ENCODE measurements at regions not wholly inside any gene's neighbourhood (a gene's known extent, or its start where the extent isn't known, plus 50 kb on each side); places are given as distances from the start of the nearest gene placed in this dataset.

DNA sequence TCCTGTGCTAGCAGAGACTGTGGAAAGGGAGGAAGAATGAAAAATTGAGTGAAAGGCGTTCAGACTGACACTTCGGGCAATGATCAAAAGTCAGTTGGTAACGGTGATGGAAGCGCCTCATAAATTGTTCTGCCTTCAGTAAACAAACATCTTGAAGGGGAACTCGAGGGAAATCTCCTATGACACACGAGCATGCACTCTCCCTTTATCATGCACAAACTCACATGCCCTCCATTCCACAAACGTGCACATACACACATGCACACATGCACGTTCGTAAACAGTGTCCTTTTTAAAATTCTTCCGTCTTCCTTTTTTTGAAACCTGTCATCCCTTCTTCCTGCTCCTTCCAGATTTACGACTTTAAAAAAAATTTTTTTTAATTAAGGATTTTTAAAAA is 77.8 kb upstream of the TMEM45B start:
- TF ChIP-seq, protein P1, sequence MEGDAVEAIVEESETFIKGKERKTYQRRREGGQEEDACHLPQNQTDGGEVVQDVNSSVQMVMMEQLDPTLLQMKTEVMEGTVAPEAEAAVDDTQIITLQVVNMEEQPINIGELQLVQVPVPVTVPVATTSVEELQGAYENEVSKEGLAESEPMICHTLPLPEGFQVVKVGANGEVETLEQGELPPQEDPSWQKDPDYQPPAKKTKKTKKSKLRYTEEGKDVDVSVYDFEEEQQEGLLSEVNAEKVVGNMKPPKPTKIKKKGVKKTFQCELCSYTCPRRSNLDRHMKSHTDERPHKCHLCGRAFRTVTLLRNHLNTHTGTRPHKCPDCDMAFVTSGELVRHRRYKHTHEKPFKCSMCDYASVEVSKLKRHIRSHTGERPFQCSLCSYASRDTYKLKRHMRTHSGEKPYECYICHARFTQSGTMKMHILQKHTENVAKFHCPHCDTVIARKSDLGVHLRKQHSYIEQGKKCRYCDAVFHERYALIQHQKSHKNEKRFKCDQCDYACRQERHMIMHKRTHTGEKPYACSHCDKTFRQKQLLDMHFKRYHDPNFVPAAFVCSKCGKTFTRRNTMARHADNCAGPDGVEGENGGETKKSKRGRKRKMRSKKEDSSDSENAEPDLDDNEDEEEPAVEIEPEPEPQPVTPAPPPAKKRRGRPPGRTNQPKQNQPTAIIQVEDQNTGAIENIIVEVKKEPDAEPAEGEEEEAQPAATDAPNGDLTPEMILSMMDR (IDR thresholded peaks at IDR 0.05; ENCODE audit: poor library complexity), result no peak
- TF ChIP-seq EZH2 (IDR thresholded peaks at IDR 0.05; ENCODE audit: borderline replicate concordance), result no peak
- TF ChIP-seq EZH2phosphoT487 (IDR thresholded peaks at IDR 0.05; ENCODE audit: low read depth, severe bottlenecking, unreplicated experiment), result no peak

All from hepatocyte (in vitro differentiated cells).